OCI-LY1 (cell line): ENCODE measurements at regions not wholly inside any gene's neighbourhood (a gene's known extent, or its start where the extent isn't known, plus 50 kb on each side); places are given as distances from the start of the nearest gene placed in this dataset.

Experiments
- H2AFZ ChIP-seq: fragments of 200-600 bp; sonication (generic), shearing (Covaris generic); 2 replicates; pipeline ENCODE4 v1.6.0; 2014; ENCODE audit warnings: antibody characterized with exemption, mild to moderate bottlenecking, low read length
- H3F3A ChIP-seq: fragments of 200-600 bp; sonication (generic), shearing (Covaris generic); 2 replicates; pipeline ENCODE4 v1.6.0; 2014; ENCODE audit warnings: mild to moderate bottlenecking, antibody characterized with exemption, low read length, moderate library complexity; ENCODE audit not compliant: insufficient read depth
- H3K27ac ChIP-seq: fragments of 200-600 bp; sonication (generic); 2 replicates; pipeline ENCODE4 v1.5.1; 2014; ENCODE audit warnings: low read length, mixed run types, mild to moderate bottlenecking, low read depth; ENCODE audit not compliant: poor library complexity, severe bottlenecking
- H3K27me3 ChIP-seq: fragments of 200-600 bp; sonication (generic); 2 replicates; pipeline ENCODE4 v1.6.0; 2014; ENCODE audit warnings: antibody characterized with exemption, mild to moderate bottlenecking, low read length, moderate library complexity; ENCODE audit not compliant: insufficient read depth
- H3K36me3 ChIP-seq: fragments of 200-600 bp; sonication (generic); 2 replicates; pipeline ENCODE4 v1.6.1; 2014; ENCODE audit warnings: mild to moderate bottlenecking, antibody characterized with exemption, low read length, moderate library complexity, mixed read lengths; ENCODE audit not compliant: insufficient read depth
- H3K4me1 ChIP-seq: fragments of 200-600 bp; sonication (generic); 2 replicates; pipeline ENCODE4 v1.5.1; 2014; ENCODE audit warnings: mild to moderate bottlenecking, low read length, moderate library complexity; ENCODE audit not compliant: insufficient read depth, severe bottlenecking
- H3K4me2 ChIP-seq: fragments of 200-600 bp; sonication (generic), shearing (Covaris generic); 2 replicates; pipeline ENCODE4 v1.6.1; 2014; ENCODE audit warnings: low read length
- H3K4me3 ChIP-seq: fragments of 200-600 bp; sonication (generic); 2 replicates; pipeline ENCODE4 v1.5.1; 2014; ENCODE audit warnings: low read length, low read depth, mild to moderate bottlenecking, mixed read lengths; ENCODE audit not compliant: poor library complexity, severe bottlenecking
- H3K79me2 ChIP-seq: fragments of 200-600 bp; shearing (Covaris generic); 2 replicates; pipeline ENCODE4 v1.6.1; 2016; ENCODE audit warnings: mixed run types, low read length, mixed read lengths; ENCODE audit not compliant: insufficient read depth
- H3K9ac ChIP-seq: fragments of 200-600 bp; sonication (generic), shearing (Covaris generic); 2 replicates; pipeline ENCODE4 v1.6.1; 2014; ENCODE audit warnings: mild to moderate bottlenecking, low read length, mixed read lengths
- H3K9me2 ChIP-seq: fragments of 200-600 bp; sonication (generic), shearing (Covaris generic); 2 replicates; pipeline ENCODE4 v1.6.1; 2014; ENCODE audit warnings: low read depth, mild to moderate bottlenecking, low read length, mixed read lengths
- H3K9me3 ChIP-seq: fragments of 200-600 bp; shearing (Covaris generic); 2 replicates; pipeline ENCODE4 v1.6.1; 2014; ENCODE audit warnings: low read length, mixed read lengths
- H4K20me1 ChIP-seq: fragments of 200-600 bp; sonication (generic), shearing (Covaris generic); 2 replicates; pipeline ENCODE4 v1.6.0; 2016; ENCODE audit warnings: mild to moderate bottlenecking, low read length; ENCODE audit not compliant: insufficient read depth
- CTCF ChIP-seq: fragments of 200-600 bp; sonication (generic), shearing (Covaris generic); IDR thresholded peaks from 2 replicates; pipeline ENCODE4 v1.5.1; 2017; ENCODE audit warnings: mild to moderate bottlenecking, antibody characterized with exemption, low read length, moderate library complexity, mixed read lengths
- EZH2 ChIP-seq: fragments of 200-600 bp; sonication (generic), shearing (Covaris generic); IDR thresholded peaks from 2 replicates; pipeline ENCODE4 v1.8.0; 2017; ENCODE audit warnings: borderline replicate concordance, mixed run types, mild to moderate bottlenecking, antibody characterized with exemption, low read length, moderate library complexity, mixed read lengths

GRCh38 chr1:238186887-238187574, 296.3 kb upstream of the ZP4 start:
- H3K27me3 ChIP-seq: no peaks in the 10 kb centered on the region
- H3K79me2 ChIP-seq: no peaks in the 10 kb centered on the region
- H3K4me2 ChIP-seq: no peak overlapping the region
- no peak overlapping the region for H3K27ac ChIP-seq
- H3K36me3 ChIP-seq: no peaks in the 10 kb centered on the region
- no peaks in the 10 kb centered on the region for H3K9me3 ChIP-seq
- no peaks in the 10 kb centered on the region for H3F3A ChIP-seq
- H3K9me2 ChIP-seq: no peaks in the 10 kb centered on the region
- TF ChIP-seq CTCF (no peak), EZH2 (no peak)
- no peak overlapping the region for H3K4me3 ChIP-seq
- no peaks in the 10 kb centered on the region for H4K20me1 ChIP-seq
- H2AFZ ChIP-seq: no peak overlapping the region
- no peak overlapping the region for H3K9ac ChIP-seq
- H3K4me1 ChIP-seq: no peaks in the 10 kb centered on the region

- no peaks in the 10 kb centered on the region for H3K9me2 ChIP-seq
- no peaks in the 10 kb centered on the region for H3K79me2 ChIP-seq
- no peak overlapping the region for H2AFZ ChIP-seq
- no peak overlapping the region for H3K27ac ChIP-seq
- H3F3A ChIP-seq: no peaks in the 10 kb centered on the region
- H3K9ac ChIP-seq: no peak overlapping the region
- H3K4me3 ChIP-seq: no peak overlapping the region
- no peak overlapping the region for H3K4me2 ChIP-seq
- H3K9me3 ChIP-seq: no peaks in the 10 kb centered on the region
- no peaks in the 10 kb centered on the region for H3K27me3 ChIP-seq
- TF ChIP-seq EZH2: no peak
- H4K20me1 ChIP-seq: no peaks in the 10 kb centered on the region
- H3K36me3 ChIP-seq: no peaks in the 10 kb centered on the region
- H3K4me1 ChIP-seq: no peaks in the 10 kb centered on the region
Measured at GRCh38 chr1:238177960-238178645, 287.4 kb upstream of the ZP4 start.

- Histone ChIP-seq H3K4me2 (no peak overlapping the region), H2AFZ (no peak overlapping the region), H3K9ac (no peak overlapping the region), H3F3A (no peaks in the 10 kb centered on the region), H3K79me2 (no peaks in the 10 kb centered on the region), H3K27ac (no peak overlapping the region), H3K36me3 (no peaks in the 10 kb centered on the region), H3K27me3 (no peaks in the 10 kb centered on the region), H3K9me3 (no peaks in the 10 kb centered on the region), H3K9me2 (no peaks in the 10 kb centered on the region), H4K20me1 (no peaks in the 10 kb centered on the region), H3K4me1 (no peaks in the 10 kb centered on the region), H3K4me3 (no peak overlapping the region)
- TF ChIP-seq CTCF (no peak), EZH2 (no peak)
Measured at GRCh38 chr1:238177351-238177750, 286.6 kb upstream of the ZP4 start.
